Fibroblast of the conjunctiva (primary cell): ENCODE measurements at regions not wholly inside any gene's neighbourhood (a gene's known extent, or its start where the extent isn't known, plus 50 kb on each side); places are given as distances from the start of the nearest gene placed in this dataset.

Source experiments
- DNase-seq: peaks from one replicate; pipeline ENCODE4 v3.0.0-alpha.2; 2010; ENCODE audit warnings: low read depth

DNA sequence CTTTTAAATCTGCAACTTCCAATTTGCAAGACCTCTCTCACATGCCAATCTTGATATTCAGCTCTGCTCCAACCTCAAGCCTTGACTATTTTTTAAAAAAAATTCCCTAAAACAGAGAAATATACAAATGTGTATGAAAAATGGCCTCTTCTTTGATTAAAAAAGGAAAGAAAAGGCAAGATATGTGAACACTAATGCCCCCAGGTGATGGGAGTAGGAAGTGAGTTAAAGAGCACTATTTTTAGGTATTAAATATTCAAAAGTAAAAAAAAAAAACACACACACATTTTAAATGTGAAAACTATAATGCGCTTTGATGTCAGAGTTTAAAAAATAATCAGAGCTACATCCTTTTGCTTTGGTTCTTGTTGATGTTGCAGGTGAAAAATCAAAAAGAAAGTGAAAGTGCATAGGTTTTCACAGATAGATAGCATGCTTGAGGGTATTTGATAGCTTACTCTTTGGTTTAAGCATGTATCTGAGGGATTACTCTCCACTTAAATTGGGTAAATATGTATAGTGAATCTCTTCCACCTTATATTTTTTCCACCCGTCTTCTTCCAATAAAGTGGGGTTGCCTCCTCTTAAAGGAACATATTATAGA lies 406.0 kb upstream of the POU3F3 start:
- DNase-seq = no peak

DNA sequence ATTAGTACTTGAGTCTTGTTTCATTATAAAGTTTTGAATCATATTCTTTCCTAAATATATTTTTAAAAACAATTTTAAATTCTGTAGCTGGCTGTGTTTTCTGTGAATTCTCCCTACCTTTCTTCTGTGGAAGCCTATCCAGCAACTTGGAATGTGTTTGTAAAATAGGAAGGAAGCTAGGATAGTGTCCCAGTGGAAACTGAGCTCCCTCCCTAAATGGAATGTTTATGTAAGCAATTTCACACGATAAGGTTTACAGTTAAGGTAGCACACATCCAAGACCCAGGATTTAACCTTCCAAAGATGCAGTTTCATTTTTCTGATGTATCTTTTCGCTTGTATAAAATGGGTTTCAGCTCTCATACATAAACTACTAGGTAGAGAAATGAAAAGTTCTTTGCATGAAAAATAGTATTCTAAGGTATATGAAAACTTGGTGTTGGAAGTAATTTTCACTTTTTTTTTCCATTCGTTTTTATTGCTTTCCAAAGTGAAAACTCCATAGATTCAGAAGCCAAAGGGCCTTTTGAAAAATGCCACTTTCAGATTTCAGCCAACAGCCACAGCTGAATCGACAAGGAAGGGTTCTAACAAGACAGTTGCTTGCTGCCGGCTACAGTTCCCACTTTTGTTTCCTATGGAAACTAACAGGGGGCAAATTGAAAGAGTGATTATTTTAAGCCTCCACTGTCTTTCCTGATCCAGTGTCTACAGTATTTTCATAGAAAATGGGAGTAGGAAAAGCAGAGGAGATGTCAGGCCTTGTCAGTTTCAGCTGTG lies 405.1 kb upstream of the POU3F3 start:
- DNase-seq = no peak

DNA sequence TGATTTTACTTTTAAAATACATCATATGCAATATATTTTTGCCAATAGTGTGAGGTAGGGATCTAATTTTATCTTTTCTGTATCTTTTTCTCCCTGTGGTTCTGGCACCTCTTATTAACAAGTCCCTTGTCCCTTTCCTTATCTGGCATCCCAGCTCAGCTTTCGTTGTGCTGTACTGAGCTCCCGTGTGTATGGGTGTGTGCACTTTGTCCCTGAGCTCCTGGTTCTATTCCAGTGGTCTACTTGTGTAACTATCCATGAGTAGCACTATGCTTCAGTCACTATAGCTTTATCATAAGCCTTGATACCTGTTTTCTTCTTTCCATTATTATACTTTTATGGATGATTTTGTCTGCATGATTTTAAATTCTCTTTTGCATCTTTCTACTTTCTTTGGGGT lies 401.4 kb upstream of the POU3F3 start:
- no peak for DNase-seq

DNA sequence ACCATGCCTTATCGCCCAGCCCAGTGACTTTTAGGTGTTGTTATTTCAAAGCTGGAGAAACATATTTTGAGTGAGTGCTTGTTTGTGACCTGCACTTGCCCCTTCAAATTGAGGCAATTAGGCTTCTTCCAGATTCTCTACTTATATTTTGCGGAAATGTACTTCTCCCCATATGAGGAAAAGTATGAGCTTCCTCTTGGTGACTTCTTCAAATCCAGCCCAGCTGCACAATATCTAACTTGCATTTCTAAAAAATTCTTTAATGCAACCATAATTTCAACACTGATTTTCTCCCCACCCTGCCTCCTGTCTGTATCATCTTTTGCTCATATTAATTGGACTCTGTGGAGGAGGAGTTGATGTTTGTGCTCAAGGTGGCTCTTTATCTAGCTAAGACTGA lies 391.2 kb upstream of the POU3F3 start:
- no peak for DNase-seq

DNA sequence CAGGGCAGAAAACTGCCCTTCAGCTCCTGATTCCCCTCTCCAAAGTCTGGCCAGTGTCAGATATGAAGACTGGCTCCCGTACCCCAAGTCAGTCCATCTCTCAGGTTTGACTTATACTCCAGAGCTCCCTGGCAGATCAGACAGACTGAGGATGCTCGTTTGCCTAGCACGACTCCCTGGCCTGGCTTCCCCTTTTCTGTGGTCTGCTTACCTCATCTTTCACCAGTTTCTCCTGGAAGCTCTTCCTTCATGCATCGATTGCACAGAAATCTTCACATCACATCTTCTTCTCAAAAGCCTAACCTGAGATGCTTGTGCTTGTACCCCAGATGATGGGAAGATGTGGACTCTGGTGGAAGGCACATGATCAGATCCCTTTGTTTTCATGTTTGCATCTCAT lies 387.9 kb upstream of the POU3F3 start:
- no peak for DNase-seq

DNA sequence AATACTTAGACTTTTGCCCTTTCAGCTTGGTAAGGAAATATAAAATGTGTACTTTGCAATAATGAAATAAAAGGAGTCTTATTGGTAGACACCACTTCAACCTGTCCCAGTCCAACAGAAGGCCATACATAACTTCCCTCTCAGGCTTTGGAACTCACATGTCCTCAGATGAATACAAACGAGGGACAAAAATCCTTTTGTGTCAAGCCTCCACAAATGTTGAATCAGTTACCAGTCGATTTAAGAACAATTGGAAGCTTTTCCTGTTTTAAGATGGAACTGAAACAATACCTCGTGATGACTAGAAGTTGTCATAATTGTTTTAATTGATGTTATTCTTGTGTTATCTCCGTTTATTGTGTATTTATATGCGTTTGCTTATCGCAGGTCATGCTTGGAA lies 385.1 kb upstream of the POU3F3 start:
- no peak for DNase-seq

DNA sequence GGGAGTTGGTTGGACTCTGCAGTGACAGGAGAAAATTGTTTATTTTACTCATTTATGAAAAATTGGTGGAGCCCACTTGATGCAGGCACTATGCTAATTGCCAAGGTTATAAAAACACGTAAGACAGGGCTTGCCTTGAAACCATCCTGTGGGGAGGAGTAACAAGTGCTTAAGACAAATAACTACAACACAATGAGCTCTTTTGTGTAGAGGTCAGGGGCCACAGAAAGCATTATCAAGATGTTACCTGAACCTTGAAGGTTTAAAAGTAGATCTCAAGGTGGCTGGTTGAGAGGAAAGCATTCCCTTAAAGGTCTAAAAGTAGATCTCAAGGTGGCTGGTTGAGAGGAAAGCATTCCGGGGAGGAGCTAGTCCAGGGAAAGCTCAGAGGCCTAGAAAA lies 381.8 kb upstream of the POU3F3 start:
- no peak for DNase-seq

DNA sequence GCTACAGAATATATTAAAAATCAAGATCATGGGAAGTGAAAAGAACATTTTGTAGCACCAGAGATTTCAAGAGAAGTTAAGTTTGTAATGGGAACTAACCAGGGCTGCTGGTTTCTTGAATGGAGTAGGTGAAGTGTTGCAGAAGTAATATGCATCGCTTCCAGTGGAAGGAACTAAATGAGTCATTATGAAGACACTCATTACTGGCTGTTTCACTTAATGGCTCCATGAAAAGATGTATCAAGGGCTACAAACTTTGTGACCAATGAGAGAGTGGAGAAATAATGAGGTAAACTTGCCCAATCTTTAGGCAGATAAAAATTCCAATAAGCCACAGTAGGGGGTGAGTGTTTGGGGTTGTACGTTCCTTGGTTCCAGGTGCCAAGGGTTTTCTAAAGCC lies 380.4 kb upstream of the POU3F3 start:
- no peak for DNase-seq

DNA sequence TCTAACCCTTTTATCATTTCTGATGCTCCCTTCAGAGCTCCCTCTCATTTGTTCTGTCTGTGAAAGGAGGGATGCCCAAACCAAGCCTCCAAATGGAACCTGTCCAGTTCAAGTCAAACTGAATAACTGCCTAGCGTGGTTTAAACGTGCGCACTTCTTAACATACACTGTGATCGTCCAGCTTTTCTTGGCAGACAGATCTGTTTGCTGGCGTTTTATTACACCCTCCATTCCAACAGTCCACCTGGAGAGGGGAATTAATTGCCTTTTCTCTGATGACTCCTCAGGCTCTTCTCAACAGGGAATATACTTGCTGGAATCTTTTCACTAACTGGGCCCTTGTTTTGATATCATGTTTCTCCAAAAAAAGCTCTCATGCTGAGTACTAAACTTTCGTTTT lies 379.2 kb upstream of the POU3F3 start:
- no peak for DNase-seq

DNA sequence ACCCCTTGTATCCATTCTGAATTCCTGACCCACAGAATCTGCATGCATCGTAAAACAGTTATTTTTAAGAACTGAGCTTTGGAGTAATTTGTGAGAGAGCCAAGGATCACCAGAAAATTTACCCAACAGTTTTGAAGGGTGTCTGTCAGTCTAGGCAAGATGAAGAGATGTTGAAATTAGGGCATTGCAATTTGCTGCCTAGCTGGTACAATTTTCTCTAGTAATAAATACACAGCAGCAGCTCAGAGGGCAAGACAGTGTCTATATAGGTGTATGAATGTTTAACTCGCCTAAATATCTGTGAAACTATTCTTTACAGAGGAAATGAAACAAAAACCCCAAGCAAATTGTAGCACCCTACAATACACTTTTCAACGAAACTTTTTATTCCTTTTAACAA lies 377.8 kb upstream of the POU3F3 start:
- no peak for DNase-seq

DNA sequence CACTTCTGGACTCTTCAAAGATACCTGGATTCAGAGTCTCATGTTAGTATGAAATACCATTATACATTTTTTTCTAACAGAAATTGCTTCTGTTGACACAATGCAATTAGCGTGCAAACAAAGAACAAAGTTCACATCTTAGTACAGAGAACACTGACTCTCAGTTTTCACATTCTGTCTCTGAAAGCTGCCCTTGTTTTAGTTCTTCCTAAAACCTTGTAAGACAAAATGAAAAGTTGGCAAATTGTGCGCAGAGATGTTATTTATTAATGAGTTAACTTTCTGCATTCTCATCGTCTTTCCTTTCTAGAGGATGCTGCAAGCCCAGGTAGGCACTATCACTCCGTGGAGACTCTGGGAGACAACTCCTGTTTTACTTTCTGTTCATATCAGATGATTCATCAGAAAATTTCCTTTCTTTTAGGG lies 377.3 kb upstream of the POU3F3 start:
- DNase-seq = no peak

DNA sequence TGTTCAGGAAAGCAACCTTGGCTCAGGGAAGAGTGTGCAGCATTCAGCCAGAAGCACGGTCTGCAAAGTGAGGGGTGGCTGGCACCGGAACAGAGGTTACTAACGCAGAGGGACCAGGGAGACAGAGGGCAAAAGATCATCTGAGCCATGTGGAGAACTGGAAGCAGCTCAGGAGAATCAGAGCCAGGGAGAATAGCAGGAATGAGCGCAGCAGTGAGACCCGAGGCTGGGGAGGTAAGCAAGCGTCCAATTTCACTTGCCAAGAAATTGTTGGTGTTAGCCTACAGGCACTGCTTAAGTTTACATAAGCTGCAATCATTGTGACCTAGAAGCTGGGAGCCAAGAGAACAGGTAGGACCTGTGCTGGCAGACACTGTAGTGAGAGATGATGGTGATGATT lies 372.6 kb upstream of the POU3F3 start:
- no peak for DNase-seq

DNA sequence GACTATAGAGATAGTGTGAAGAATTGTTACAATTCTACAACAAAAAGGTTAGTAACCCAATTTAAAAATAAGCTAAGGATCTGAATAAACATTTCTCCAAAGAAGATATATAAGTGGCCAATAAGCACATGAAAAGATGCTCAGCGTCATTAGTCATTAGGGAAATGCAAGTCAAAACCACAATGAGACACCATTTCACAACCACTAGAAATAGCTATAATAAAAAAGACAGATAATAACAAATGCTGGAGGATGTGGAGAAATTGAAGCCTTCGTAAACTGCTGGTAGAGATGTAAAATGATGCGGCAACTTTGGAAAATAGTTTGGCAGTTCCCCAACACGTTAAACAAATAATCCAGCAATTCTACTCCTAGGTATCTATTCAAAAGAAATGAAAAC lies 366.5 kb upstream of the POU3F3 start:
- DNase-seq = no peak

DNA sequence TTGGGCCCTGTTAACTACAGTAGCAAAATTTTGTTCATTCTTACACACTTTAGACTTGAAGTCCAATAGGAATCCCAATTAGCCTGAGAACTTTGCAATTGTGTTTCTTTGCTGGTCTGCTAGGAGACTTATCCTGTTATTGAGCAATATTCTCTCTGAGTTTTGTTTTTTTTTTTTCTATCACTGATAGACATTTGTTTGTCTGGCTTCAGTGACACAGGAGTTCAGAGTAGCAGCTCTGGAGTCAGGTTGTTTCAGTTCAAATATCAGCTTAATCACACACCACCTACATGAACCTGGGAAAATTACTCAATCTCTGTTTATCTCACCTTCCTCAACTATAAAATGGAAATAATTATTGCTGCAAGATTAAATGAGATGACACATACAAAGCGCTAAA lies 360.2 kb upstream of the POU3F3 start:
- no peak for DNase-seq

DNA sequence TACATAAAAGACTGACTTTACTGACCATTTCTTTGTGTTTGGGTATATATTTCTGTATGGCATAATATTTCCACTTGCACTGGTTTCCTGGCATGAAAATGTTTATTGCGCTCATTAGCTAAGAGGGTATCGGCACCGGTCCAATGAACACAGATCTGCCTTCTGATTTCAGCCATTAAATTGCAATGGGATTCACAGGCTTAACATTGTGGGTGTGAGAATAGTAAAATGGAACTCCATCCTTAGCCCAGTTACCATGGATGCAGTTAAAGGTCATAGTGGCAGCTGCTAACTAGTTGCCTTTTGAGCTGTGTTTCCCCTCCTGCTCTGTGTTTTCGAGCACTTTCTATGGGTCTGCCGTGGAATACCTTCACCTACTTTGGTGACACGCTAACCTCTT lies 352.6 kb upstream of the POU3F3 start:
- DNase-seq = no peak

DNA sequence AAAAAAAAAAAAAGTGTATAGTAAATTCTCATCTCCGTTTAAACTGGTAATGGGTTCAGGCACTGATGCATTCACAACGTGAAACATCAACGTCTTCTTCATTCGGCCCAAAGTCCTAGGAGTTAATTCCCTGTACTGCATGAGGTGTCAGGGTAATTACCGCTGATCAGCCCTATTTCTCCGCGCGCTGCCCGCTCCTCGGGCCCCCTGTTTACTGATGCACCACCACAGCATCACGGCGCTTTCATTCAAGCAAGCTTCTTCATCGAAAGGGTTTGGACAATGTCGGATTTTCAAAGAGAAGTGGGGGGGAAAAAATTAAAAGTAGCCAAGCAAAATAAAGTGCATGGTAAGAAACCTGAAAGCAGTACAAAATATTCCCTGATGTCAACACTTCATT lies 352.0 kb upstream of the POU3F3 start:
- no peak for DNase-seq

DNA sequence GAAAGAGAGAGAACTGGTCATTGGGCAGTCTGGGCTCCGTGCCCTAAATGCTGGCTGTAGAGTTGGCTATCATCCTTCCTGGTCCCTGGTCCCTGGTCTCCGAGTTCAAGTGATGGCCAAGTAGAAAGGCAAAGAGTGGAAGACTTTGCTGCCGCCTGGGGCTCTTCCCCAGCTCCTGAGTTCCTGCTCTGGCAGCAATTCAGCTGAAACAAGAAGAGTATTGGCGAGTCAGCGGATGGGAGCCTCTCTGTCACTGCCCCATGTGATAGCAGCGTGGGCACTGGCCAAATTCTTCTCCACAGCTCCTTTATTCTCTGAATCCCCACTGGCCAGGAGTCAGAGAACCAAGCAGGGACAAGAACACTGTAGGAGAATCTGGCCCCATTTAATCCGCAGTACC lies 351.0 kb upstream of the POU3F3 start:
- DNase-seq = no peak

DNA sequence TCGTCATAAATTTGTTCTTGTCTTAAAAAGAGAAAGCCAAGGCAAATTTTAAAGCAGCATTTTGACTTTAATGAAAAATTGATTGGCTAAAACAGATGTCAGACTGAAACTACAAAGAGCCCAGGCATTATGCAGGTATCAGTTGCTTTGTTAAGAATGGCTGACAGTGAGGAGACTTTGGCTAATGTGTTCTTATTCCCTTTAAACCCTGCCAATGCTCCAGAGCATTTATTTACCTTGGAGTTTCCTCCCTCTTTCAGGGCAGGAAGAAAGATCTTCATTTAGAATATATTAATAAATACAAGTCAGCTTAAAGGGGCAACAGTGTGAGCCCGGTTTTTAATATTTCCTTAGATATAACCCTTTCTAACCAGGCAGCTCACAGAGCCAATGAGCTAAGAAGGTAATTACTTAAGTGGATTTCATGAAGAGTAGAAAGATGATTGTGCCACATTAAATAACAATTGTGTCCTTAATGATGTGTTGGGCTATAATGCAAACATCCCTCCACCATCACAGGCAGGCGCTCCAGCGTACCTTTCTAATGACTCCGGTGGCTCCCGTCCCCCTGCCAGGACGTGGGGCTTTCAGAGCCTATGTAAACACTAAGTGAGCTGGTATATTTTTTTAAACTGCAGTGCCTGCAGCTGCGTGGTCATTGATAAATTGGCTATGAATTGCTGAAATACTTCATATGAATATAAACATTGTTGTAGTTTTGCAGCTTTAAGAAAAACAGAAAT lies 349.4 kb upstream of the POU3F3 start:
- DNase-seq = no peak

DNA sequence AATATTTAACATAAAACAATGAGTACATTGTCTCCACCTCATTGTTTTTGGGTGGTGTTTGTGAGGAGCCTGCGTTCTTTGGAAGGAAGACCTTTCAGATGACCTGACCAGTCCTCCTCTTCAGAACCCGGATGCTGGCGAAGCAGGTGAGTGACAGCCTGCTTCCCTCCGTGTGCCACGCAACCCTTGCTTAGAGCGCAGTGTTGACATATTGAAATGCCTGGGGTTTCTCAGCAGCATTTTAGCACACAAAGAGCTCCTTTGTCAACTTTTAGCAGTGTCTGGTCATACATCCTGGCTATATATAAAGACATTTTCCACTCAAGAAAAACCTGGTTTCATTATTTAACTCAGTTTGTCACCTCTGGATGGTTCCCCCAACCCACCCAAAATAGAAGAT lies 335.7 kb upstream of the POU3F3 start:
- no peak for DNase-seq

DNA sequence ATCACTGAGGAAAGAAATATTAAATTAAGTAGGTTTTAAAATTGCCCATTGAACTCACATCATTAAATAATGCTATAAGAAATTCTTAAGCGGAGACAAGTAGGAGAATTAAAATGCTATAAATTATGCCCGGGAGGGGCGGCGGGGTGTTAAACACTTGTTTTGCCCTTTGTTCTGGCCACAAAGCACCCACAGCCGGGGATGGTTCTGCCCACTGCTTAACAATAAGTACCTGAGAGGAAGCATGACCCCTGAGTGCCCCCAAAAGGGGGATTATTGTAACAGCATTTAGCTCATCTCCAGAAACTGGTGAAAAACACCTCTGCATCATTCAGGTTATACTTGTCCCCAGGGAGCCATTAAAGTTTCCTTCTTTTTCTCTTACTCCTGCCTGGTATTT lies 332.7 kb upstream of the POU3F3 start:
- DNase-seq = no peak

DNA sequence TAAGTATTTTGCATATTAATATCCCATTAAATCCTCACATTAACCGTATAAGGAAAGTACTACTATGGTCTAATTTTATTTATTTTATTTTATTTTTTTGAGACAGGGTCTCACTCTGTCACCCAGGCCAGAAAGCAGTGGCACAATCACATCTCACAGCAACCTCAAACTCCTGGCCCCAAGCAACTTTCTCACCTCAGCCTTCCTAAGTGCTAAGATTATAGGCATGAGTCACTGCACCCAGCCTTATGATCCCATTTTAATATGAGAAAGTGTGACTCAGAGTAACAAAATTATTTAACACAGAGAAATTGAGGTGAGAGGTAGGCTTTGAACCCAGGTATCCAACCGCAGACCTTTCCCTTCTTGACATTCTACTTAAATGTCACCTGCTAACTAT lies 330.0 kb upstream of the POU3F3 start:
- no peak for DNase-seq

DNA sequence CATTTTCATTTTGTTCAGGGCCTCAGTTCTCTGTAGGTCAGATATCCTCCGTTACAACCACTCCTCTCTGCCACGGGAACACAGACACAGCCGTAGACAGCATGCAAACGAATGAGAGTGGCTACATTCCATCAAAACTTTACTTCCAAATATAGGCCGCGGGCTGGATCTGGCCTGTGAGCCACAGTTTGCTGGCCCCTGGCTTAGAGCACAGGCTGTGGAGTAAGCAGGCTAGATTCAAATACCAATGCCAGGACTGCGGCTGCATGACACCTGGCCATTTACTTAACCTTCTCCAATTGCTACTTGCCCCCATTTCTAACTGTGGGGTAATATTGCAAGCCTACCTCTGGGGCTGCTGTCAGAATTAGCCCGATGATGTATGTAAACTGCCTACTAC lies 325.8 kb upstream of the POU3F3 start:
- no peak for DNase-seq

DNA sequence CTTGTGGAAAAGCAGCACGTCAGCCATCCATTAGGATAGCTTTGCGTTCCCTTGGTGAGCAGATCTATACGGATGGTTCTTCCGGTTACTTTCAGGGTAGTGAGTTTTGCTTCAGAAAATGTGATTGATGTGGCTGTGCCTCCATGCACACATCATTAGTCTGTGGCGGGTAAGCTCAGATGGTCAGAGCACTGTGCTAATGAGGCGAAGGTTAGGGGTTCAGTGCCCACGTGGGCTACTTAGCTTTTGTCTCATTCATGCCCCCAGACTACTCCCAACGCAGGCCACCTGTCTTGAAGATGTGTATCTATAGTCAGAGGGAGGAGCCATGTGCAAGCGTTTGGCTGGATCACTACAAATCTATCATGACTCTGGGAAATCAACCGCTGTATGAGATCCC lies 322.8 kb upstream of the POU3F3 start:
- DNase-seq = no peak

DNA sequence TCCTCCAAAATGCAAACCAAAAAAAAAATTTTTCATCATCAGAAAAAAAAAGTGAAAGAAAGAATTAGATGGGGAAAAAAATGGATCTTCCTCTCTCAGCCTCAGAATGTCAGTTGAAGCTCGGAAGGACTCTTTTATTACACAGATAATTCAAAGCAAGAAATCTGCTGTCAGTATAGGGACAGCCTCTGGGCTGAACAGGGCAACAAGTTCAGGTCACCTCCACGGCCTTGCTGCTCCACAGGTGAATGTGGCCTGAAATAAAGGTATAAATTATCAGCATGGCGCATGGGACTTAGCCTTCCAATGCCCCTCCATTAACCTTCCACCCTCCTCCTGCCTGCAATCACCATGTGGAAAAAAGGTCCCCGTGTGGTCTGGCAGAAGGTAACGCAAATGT lies 316.8 kb upstream of the POU3F3 start:
- no peak for DNase-seq
